GM18508 (cell line): ENCODE measurements at regions not wholly inside any gene's neighbourhood (a gene's known extent, or its start where the extent isn't known, plus 50 kb on each side); places are given as distances from the start of the nearest gene placed in this dataset.
"Not testable (repeated sequence)": the region's sequence is repeated elsewhere in the genome, so short reads cannot be mapped to it uniquely, and the experiment has no call there.

Source experiments
- ATAC-seq: cut with Tn5 transposase; IDR thresholded peaks from one replicate; pipeline ENCODE4 v1.9.1; 2021; ENCODE audit warnings: moderate number of reproducible peaks; ENCODE audit not compliant: insufficient read depth, unreplicated experiment

DNA sequence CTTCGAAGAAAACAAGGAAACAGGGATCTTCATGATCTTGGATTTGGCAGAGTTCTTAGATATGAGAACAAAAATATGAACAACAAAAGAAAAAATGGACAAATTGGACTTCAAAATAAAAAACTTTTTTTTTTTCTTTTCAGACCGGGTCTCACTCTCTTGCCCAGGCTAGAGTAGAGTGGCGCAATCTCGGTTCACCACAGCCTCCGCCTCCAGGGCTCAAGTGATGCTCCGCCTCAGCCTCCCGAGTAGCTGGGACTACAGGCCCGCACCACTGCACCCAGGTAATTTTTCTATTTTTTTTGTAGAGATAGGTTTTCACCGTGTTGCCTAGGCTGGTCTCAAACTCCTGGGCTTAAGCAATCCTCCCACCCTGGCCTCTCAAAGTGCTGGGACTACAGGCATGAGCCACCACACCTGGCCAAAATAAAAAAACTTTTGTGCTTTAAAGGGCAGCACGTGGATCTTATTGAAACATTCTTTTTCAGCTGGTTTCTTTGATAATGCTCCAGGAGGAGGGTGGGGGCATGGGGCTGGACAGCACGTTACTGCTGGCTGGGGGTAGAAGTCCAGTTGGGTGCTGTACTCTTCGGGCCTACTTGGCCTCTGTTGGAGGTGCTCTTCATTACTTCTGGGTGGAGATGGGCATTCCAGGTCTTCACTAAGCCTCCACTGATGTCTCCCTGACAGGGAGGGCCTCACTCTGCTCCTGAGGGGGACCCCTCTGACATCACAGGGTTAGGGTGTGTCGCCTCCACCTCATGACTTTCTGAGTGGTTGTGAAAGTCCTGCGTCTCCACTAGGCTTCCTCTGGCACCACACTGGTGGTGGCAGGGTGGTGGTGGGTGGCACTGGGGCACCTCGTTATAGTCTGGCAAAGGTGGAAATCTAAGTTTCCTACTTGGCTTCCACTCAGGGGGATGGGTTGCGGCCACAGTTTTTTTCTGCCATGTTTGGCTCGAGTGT lies 150.5 kb upstream of the XPO1 start:
- no peak for ATAC-seq

DNA sequence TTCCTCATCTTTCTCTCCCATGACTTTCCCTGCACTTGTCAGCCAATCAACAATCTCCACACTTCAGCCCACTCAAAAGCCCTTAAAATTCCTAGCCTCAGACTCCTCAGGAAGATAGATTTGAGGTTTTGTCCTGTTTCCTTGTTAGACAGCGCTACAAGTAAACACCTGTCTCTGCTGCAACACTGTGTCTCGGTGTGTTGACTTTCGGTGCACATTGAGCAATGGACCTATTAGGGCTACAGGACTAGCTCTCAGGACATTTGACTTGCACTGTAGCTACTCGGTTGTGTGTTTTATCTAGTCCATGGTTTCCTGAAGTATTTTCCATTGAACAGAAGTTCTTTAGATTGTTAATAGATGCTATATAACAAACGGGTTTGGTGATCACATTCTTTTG lies 140.9 kb upstream of the XPO1 start:
- no peak for ATAC-seq

DNA sequence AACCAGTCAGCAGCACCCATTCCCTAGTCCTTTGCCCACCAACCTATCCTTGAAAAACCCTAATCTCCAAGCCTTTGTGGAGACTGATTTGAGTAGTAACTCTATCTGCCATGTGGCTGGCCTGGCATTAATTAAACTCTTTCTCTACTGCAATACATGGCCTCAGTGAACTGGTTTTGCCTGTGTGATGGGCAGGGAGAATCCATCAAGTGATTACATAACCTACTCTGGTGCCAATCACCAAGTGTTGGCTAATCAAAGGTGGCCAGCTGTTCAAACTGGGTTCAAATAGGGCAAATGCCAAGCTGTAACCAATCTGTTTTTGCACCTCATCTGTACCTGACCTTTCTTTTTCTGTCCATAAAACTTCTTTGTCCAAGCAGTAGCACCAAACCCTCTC lies 139.8 kb upstream of the XPO1 start:
- ATAC-seq = no peak

DNA sequence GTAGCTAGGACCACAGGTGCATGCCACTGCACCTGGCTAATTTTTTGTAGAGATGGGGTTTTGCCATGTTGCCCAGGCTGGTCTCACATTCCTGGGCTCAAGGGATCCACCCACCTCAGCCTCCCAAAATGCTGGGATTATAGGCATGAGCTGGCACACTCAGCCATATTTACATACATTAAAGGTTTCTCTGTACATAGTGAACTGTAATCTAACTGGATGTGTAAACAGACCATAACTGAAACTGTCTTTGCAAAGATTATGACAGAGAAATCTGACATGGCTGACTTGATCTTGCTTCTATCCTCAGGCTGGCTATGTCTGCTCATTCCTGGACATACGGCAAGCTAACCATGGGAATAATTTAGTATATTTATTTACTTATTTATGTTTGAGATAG lies 139.2 kb upstream of the XPO1 start:
- ATAC-seq = no peak

DNA sequence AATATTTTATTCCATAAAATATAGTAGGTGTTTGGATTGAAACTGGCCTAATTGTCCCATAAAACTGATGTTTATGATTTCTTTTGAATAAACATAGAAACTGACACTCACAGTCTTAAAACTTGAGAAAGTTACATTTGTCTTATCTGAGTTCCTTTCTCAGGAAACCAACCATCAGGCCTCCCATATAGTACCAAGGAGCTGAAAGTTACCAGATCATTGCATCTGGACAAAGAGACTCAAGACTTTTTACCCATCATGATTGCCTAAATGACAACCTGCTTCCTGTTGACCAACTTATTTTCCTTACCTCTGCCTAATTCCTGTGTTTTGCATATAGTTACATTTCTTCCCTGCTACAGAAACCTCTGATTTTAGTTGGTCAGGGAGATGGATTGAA lies 137.0 kb upstream of the XPO1 start:
- no peak for ATAC-seq

DNA sequence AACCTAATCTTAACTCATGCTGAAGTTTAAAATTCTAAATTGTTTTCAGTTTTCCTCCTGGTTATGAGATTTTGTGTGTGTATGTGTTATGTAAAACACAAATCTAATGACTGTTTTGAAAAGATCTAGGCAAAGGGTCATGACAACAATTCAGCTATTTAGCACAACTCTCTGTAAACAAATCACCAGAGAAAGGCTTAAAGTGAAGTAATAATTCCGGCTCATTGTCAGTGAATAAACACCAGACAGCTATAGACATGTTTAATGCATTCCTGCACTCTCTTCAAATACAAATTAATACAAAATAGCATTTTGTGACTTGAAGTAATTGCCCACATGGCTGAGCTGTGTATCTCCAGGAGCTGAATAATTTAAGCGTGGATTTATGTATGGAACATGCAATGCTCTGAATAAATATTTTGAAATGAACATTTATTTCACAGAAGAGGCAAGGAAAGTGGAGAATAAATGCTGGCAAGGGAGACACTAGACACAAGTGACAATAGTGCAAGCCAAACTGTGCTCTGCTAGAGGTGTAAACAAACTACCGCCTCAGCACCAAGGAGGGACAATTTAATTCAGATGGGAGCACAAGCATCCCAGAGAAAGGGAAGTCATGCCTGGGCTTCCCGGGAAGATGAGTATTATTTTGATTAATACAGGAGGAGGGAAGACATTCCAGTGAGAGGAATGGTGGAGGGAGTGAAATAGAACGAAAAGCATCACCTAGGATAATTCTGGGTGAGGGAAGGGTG lies 133.6 kb upstream of the XPO1 start:
- ATAC-seq = no peak

DNA sequence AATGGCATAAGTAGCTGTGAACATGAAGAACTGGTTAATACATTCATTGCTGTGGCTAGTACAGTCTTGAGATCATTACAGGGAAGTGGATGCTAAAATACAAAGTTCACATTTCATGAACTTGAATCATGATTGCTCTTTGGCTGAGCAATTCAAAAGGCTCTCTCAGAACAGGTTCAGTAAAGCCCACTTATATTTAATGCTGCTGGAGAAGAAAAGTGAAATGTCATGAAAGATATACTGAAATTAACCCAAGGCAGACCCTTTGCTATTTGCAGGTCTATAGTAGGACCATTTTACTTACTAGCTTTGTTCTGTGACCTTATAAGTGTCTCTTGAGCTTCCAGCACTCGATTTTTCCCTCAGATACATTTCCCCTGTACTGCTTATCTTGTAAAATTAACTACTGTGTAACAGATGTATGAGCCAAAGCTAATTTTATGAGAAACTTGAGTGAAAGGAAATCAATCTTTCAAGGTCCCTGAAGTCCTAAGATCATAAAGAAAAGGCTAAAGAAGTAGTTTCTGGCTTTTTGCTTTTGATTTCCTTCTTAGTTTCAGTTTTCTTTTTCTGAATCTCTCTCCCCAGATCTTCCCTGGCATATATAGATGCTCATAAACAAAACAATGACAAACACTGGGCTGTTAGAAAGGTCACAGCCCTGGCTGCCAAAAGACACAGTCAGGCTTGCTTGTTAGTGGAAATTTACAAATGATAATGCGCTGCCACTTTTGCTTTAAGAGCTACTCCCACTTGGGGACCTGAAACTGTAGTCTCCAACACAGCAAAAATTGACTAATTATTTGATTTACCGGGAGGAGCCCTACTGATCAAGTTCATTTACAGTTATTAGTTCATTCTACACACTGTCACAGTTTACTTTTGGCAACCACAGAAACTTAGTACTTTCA lies 132.7 kb upstream of the XPO1 start:
- no peak for ATAC-seq

DNA sequence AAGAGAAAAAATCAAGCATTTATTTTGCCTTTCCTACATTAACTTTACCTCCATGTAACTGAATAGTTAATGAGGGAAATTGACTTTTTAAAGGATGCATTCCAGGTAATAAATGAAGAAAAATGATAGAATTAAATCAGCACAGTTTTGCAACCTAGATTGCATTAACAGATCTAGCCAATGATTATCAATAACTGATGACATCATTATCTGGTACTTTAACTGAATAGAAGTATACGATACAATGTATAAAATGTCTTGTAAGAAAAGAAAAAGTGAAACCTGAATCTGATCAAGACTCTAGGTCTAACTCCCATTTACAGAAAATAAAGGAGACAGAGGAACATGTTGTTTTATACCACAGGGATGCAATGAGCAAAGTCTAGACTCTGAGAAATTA lies 126.0 kb upstream of the XPO1 start:
- no peak for ATAC-seq

DNA sequence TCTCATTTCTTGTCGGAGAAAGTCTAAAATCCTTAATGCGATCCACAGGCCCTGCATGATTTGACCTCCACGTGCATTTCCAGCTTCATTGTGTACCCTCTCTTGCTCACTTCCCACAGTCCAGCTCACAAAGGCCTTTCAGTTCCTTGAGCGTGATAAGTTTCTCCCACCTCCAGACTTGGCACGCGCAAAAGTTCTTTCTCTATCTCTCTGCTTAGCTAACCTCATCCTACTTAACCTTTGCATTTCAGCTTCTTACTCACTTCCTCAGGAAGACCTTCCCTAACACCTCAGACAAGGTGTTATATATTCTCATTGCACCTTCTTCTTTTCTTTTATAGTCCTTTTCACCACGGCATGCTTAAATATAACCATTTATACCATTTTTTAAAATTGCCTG lies 124.8 kb upstream of the XPO1 start:
- no peak for ATAC-seq

DNA sequence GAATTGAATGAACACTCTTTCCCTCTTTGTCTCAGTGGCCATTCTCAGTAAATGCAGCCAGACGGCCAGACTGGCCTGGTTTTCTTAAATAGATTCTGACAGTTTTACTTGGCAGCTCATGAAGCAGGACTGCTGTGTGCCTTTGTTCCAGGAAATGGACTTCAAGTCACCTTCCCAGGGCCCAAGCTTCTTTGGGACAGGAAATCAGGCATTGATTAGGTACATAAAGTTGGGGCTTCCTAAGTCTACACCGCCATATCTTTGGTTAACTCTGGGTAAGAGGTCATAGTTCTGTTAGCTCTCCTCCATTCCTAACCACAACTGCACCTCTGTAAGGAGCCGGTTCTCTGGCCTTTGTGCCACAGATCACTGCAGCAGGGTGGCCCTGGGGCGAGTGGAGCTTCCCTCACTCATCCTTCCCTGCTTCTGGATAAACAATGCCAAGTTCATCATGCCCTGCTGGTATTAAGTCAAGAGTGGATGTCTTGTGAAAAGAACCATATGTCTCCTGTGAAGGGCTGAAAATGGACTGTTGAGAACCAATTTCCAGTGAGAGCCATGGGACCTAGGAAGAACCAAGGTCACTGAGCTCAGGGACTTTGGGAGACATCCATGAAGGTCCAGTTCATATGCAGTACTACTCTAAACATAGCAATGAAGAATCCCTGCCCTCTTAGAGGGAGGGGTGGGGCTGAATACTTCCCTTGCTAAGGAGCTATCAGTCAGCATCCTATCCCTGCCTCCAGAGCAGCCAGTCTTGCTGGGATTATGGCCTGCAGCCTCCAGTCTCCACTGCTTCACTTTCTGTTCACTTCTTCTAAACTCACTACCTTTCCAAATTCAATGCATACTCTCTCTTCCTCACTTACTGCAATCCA lies 122.6 kb upstream of the XPO1 start:
- no peak for ATAC-seq

DNA sequence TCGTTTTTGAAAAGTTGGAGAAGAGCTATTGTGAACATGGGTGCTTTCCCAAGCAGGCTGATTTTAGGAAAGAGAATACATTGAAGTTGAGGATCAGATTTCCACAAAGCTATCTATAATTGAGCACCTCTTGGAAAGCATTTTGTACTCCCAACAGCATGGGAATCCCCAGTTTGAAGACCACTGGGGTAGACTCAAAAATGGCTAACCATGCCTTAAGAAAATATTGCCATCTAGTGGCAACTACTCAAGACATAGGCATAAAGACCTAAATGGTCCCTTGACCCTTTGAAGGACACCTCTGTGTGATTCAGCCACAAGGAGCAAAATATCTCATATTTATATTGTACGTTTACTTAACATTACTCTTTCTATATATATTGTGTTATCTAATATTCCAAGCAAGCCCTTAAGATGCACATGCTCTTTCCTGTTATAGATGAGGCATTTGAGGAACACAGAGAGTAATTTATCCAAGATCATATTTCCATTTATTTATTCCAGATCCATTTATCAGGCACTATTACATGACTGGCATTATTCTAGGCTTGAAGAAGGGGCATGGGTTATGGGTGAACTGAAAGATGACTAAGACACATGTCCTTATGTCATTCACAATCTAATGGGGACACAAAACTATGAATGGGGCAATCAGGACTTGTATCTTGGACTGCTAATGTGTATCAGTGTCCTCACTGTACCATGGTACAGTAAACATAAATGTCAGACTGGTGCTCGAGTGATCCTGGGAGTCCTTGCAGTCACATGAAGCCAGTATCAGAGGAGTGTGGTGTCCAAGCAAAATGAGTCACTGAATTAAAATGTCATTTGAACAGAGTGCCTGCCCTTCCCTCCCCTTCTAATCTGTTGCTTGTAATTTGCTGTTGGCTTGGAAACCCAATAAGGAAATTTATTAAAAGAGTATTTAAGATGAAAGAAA lies 121.0 kb upstream of the XPO1 start:
- ATAC-seq = no peak

DNA sequence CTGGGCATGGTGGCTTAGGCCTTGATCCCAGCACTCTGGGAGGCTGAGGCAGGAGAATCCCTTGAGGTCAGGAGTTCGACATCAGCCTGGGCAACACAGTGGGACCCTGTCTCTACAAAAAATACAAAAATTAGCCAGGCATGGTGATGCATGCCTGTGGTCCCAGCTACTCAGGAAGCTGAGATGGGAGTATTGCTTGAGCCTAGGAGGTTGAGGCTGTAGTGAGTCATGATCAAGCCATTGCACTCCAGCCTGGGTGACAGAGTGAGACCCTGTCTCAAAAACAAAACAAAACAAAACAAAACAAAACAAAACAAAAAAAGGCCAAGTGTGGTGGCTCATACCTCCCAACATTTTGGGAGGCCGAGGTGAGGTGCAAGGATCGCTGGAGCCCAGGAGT lies 111.8 kb upstream of the XPO1 start:
- not testable (repeated sequence) for ATAC-seq

DNA sequence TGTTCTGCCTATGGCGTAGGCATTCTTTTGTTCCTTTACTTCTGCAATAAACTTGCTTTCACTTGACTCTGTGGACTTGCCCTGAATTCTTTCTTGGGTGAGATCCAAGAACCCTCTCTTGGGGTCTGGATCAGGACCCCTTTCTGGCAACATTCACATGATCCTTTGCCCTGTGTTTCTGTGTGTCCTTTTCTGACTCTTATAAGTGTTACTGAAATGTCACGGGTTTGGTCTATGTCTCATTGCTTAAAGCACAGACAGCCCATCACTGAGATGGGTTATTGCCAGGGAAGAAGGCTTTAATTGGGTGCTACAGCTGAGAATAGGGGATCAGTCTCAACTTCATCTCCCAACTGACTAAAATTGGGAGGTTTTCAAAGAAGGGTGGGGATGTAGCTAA lies 110.9 kb upstream of the XPO1 start:
- no peak for ATAC-seq

DNA sequence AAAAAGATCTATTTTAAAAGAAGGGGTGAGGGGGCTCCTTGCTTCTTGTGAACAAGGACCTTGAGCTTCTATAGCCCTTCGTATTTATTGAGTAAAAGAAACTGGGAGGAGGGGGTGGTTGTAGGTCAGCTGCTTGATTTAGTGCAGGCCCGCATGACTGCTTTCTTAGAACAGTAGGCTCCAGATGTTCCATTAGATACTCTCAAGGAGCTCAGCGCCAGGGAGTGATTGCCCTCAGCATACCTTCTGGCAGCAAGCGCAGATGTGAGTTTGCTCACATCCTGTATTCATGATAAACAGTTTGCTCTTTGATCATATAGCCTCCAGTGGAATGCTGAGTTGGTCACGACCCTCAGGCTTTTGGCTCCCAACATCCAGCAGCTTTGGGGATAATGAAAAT lies 108.9 kb upstream of the XPO1 start:
- ATAC-seq = no peak

DNA sequence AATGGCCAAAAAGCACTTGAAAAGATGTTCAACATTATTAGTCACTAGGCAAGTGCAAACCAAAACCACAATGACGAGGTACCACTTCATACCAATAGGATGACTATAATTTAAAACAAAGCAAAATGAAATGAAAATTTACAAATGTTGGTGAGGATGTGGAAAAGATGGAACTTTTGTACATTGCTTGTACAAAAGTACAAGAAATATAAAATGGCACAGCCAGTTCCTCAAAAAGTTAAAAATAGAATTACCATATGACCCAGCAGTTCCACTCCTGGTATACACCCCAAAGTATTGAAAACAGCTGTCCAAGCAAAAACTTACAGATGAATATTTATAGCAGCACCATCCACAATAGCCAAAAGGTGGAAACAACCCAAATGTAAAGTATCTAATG lies 107.8 kb upstream of the XPO1 start:
- ATAC-seq = no peak

DNA sequence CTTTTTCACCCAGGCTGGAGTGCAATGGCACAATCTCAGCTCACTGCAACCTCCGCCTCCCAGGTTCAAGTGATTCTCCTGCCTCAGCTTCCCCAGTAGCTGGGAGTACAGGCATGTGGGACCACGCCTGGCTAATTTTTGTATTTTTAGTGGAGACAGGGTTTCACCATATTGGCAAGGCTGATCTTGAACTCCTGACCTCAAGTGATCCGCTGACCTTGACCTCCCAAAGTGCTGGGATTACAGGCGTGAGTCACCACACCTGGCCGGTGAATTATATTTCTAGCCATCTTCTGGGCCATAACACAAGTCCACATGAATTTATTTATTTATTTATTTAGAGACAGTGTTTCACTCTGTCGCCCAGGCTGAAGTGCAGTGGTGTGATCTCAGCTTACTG lies 105.0 kb upstream of the XPO1 start:
- ATAC-seq = not testable (repeated sequence)

DNA sequence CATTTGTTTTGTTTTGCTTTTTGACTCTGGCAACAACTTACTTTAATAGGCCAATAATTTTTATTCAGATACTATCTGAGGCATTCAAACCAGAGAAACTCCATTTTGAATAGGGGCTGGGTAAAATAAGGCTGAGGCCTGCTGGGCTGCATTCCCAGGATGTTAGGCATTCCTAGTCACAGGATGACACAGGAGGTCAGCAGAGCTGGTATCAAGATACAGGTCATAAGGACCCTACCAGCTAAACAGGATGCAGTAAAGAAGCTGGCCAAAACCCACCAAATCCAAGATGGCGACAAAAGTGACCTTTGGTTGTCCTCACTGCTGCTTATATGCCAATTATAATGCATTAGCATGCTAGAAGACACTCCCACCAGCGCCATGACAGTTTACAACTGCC lies 102.2 kb upstream of the XPO1 start:
- no peak for ATAC-seq

DNA sequence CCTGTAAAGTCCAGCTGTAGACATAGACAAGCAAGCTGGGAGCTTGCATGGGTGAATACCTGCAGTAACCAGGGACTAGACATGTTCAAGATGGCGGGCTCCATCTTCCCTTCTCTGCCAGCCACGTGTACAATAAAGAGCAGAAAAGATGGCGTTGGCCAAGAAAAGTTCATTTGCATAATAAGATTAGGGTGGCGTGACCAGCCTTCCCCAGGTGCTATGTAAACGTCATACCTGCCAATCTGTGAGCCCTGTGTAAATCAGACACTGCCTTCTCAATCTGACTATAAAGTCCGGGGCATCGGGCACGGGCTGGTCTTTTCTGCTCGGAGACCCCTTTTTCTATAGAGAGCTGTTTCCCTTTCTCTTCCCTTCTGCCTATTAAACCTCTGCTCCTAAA lies 101.6 kb upstream of the XPO1 start:
- ATAC-seq = no peak

DNA sequence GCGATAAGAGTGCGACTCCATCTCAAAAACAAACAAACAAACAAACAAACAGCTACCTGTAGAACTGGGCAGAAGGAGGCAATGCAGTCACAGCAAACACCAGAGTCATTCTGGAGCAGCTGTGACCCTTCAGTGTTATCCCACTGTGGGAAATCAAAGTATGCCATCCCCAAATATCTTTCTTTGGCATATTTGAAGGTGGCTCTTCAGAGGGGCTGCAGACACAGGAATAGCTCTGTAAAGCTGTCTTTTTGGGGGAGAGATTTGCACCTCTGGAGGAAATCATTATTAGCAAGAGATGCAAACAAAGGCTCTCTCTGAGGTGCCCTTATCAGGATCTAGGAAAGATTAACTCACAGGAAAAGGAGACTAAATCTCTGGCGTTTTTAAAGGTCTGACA lies 98.5 kb upstream of the XPO1 start:
- no peak for ATAC-seq
